Adrenal gland (tissue), 5 donors: ENCODE measurements at regions not wholly inside any gene's neighbourhood (a gene's known extent, or its start where the extent isn't known, plus 50 kb on each side); places are given as distances from the start of the nearest gene placed in this dataset.

Experiments used
- POLR2A ChIP-seq, 2 donors: fragments of 450-650 bp; IDR thresholded peaks; one replicate each; pipeline ENCODE4 v1.6.1; 2017; ENCODE audit warnings: antibody characterized with exemption in 2 of 2, mild to moderate bottlenecking in 2 of 2, moderate library complexity in 1 of 2
- TF ChIP-seq, protein P1 (sequence below), 6 experiments: fragments of 450-650 bp in 4 of 6; fragments of 200-600 bp in 2 of 6; sonication (generic) in 1 of 6; IDR thresholded peaks; 1 replicate in 5 of 6; 2 replicates in 1 of 6; pipeline versions ENCODE4 v1.5.1 to v1.8.0; 2016 to 2021; ENCODE audit warnings: antibody characterized with exemption in 6 of 6, mild to moderate bottlenecking in 2 of 6, moderate library complexity in 1 of 6
- donor health status: DM: no; HTN: no; CAD: no.

GRCh38 chr2:131413785-131414184 is 49.8 kb upstream of the RAB6D start:
- TF ChIP-seq, protein P1, sequence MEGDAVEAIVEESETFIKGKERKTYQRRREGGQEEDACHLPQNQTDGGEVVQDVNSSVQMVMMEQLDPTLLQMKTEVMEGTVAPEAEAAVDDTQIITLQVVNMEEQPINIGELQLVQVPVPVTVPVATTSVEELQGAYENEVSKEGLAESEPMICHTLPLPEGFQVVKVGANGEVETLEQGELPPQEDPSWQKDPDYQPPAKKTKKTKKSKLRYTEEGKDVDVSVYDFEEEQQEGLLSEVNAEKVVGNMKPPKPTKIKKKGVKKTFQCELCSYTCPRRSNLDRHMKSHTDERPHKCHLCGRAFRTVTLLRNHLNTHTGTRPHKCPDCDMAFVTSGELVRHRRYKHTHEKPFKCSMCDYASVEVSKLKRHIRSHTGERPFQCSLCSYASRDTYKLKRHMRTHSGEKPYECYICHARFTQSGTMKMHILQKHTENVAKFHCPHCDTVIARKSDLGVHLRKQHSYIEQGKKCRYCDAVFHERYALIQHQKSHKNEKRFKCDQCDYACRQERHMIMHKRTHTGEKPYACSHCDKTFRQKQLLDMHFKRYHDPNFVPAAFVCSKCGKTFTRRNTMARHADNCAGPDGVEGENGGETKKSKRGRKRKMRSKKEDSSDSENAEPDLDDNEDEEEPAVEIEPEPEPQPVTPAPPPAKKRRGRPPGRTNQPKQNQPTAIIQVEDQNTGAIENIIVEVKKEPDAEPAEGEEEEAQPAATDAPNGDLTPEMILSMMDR (IDR thresholded peaks at IDR 0.05), result no peak
- no peak for TF ChIP-seq POLR2A (IDR thresholded peaks at IDR 0.05)
